ENCODE measurements at regions not wholly inside any gene's neighbourhood (a gene's known extent, or its start where the extent isn't known, plus 50 kb on each side); places are given as distances from the start of the nearest gene placed in this dataset.

- Histone ChIP-seq H3K27me3 (no peaks in the 10 kb centered on the region), H3K9me3 (no peaks in the 10 kb centered on the region), H3K4me3 (no peak overlapping the region), H3K36me3 (no peaks in the 10 kb centered on the region), H3K27ac (no peak overlapping the region), H3K4me1 (peaks cover 0 to 17% (median 13%) of the 10 kb centered on the region in 3 donors)
- WGBS, 2 donors: 84 to 96% methylated on average over 5 of the region's 5 CpGs
- ATAC-seq (no peak), DNase-seq (no peak), FAIRE-seq (no peak)
- no peak for TF ChIP-seq CTCF (IDR thresholded peaks at IDR 0.05)
- intact Hi-C loops (cut with DNase I): no loop called here
Measured at GRCh38 chr3:43177085-43177484, 71.2 kb upstream of the POMGNT2 start.

GRCh38 chr3:43176666-43177065, 70.8 kb upstream of the POMGNT2 start:
- WGBS, 2 donors: 85 to 88% methylated on average over 4 of the region's 4 CpGs
- no peak for ATAC-seq

GRCh38 chr3:43175541-43175940, 69.7 kb upstream of the POMGNT2 start:
- no peak overlapping the region for H3K27ac ChIP-seq
- H3K9me3 ChIP-seq: no peaks in the 10 kb centered on the region
- ATAC-seq: no peak
- WGBS, 2 donors: 81 to 86% methylated on average over 5 of the region's 5 CpGs
- no peak for FAIRE-seq
- no peak for DNase-seq
- H3K4me1 ChIP-seq: peaks cover 0 to 13% (median 12%) of the 10 kb centered on the region in 3 donors
- H3K36me3 ChIP-seq: no peaks in the 10 kb centered on the region
- TF ChIP-seq CTCF (IDR thresholded peaks at IDR 0.05): no peak
- H3K27me3 ChIP-seq: no peaks in the 10 kb centered on the region
- no peak overlapping the region for H3K4me3 ChIP-seq
- intact Hi-C loops (cut with DNase I): no loop called here

More at GRCh38 chr3:43176666-43177065, 70.8 kb upstream of the POMGNT2 start:
- no peaks in the 10 kb centered on the region for H3K27me3 ChIP-seq
- DNase-seq: no peak
- intact Hi-C loops (cut with DNase I): no loop called here
- no peak overlapping the region for H3K27ac ChIP-seq
- H3K36me3 ChIP-seq: no peaks in the 10 kb centered on the region
- no peaks in the 10 kb centered on the region for H3K9me3 ChIP-seq
- FAIRE-seq: no peak
- no peak for TF ChIP-seq CTCF (IDR thresholded peaks at IDR 0.05)
- peaks cover 0 to 17% (median 13%) of the 10 kb centered on the region in 3 donors for H3K4me1 ChIP-seq
- no peak overlapping the region for H3K4me3 ChIP-seq

GRCh38 chr3:43173949-43174348, 68.1 kb upstream of the POMGNT2 start:
- Histone ChIP-seq H3K27ac (no peak overlapping the region), H3K4me3 (no peak overlapping the region), H3K36me3 (no peaks in the 10 kb centered on the region), H3K27me3 (no peaks in the 10 kb centered on the region), H3K9me3 (no peaks in the 10 kb centered on the region), H3K4me1 (no peaks in the 10 kb centered on the region)
- intact Hi-C loops (cut with DNase I): no loop called here
- FAIRE-seq (no peak), DNase-seq (no peak), ATAC-seq (no peak)
- TF ChIP-seq CTCF (IDR thresholded peaks at IDR 0.05): no peak

GRCh38 chr3:43171748-43172147, 65.9 kb upstream of the POMGNT2 start:
- H3K36me3 ChIP-seq: no peaks in the 10 kb centered on the region
- no peaks in the 10 kb centered on the region for H3K9me3 ChIP-seq
- no peak for TF ChIP-seq CTCF (IDR thresholded peaks at IDR 0.05)
- WGBS, 2 donors: 88 to 93% methylated on average over 5 of the region's 5 CpGs
- ATAC-seq (no peak), DNase-seq (no peak), FAIRE-seq (no peak)
- H3K27me3 ChIP-seq: no peaks in the 10 kb centered on the region
- H3K27ac ChIP-seq: no peak overlapping the region
- no peaks in the 10 kb centered on the region for H3K4me1 ChIP-seq
- intact Hi-C loops (cut with DNase I): no loop called here
- H3K4me3 ChIP-seq: no peak overlapping the region

Data from pancreas (tissue), 10 donors.